Thyroid gland (tissue), 4 donors: ENCODE measurements at regions not wholly inside any gene's neighbourhood (a gene's known extent, or its start where the extent isn't known, plus 50 kb on each side); places are given as distances from the start of the nearest gene placed in this dataset.

Experiments used
- CTCF ChIP-seq, 6 experiments: fragments of 200-600 bp in 3 of 6; fragments of 450-650 bp in 3 of 6; sonication (generic) in 3 of 6; IDR thresholded peaks; one replicate each; pipeline ENCODE4 v1.5.1; 2016 to 2019; ENCODE audit warnings: antibody characterized with exemption in 6 of 6, mild to moderate bottlenecking in 2 of 6, inconsistent platforms in 1 of 6, moderate library complexity in 1 of 6
- POLR2A ChIP-seq, 2 donors: fragments of 450-650 bp; IDR thresholded peaks; one replicate each; pipeline ENCODE4 v1.6.1; 2017; ENCODE audit warnings: antibody characterized with exemption in 2 of 2, mild to moderate bottlenecking in 2 of 2, moderate library complexity in 1 of 2

- TF ChIP-seq CTCF (IDR thresholded peaks at IDR 0.05) (no peak), POLR2A (IDR thresholded peaks at IDR 0.05) (no peak)
These were observed 148.2 kb upstream of the NCK2 start for GRCh38 chr2:105596411-105596921.
